Kidney glomerular epithelial cell (primary cell): ENCODE measurements at regions not wholly inside any gene's neighbourhood (a gene's known extent, or its start where the extent isn't known, plus 50 kb on each side); places are given as distances from the start of the nearest gene placed in this dataset.
"Not testable (repeated sequence)": the region's sequence is repeated elsewhere in the genome, so short reads cannot be mapped to it uniquely, and the experiment has no call there.

Experiments used
- DNase-seq: peaks from one replicate; lab custom pipeline; 2025; lab: John Stamatoyannopoulos, UW

GRCh38 chr17:37829592-37830123 is 84.8 kb upstream of the HNF1B start:
- no peak for DNase-seq

GRCh38 chr17:37828651-37829124 is 83.8 kb upstream of the HNF1B start:
- DNase-seq: no peak

GRCh38 chr17:37827905-37828650 is 83.2 kb upstream of the HNF1B start:
- DNase-seq: no peak

GRCh38 chr17:37826497-37827430 is 81.9 kb upstream of the HNF1B start:
- no peak for DNase-seq

GRCh38 chr17:37825851-37826250 is 81.0 kb upstream of the HNF1B start:
- no peak for DNase-seq

- peak; percentile 96 for DNase-seq
Measured at GRCh38 chr17:37824534-37825485, 80.0 kb upstream of the HNF1B start.

GRCh38 chr17:37823996-37824395 is 79.1 kb upstream of the HNF1B start:
- no peak for DNase-seq

- DNase-seq: no peak
Measured at GRCh38 chr17:37820995-37821713, 76.3 kb upstream of the HNF1B start.

- no peak for DNase-seq
Measured at GRCh38 chr17:37820313-37820994, 75.6 kb upstream of the HNF1B start.

- DNase-seq: peak; percentile 28
Measured at GRCh38 chr17:37818689-37819088, 73.8 kb upstream of the HNF1B start.

GRCh38 chr17:37816950-37817349 is 72.1 kb upstream of the HNF1B start:
- no peak for DNase-seq

GRCh38 chr17:37815536-37815935 is 70.7 kb upstream of the HNF1B start:
- DNase-seq: peak; percentile 35

- peak; percentile 99 for DNase-seq
Measured at GRCh38 chr17:37813751-37814150, 68.9 kb upstream of the HNF1B start.

- not testable (repeated sequence) for DNase-seq
Measured at GRCh38 chr17:37808846-37809245, 64.0 kb upstream of the HNF1B start.

- no peak for DNase-seq
Measured at GRCh38 chr17:37802712-37803416, 58.0 kb upstream of the HNF1B start.

GRCh38 chr17:37802061-37802595 is 57.3 kb upstream of the HNF1B start:
- no peak for DNase-seq

GRCh38 chr17:37801171-37801570 is 56.3 kb upstream of the HNF1B start:
- peak; percentile 81 for DNase-seq

GRCh38 chr17:37797206-37797605 is 52.3 kb upstream of the HNF1B start:
- DNase-seq: no peak

GRCh38 chr17:37796076-37796475 is 51.2 kb upstream of the HNF1B start:
- no peak for DNase-seq
